ENCODE measurements at regions not wholly inside any gene's neighbourhood (a gene's known extent, or its start where the extent isn't known, plus 50 kb on each side); places are given as distances from the start of the nearest gene placed in this dataset.

DNA sequence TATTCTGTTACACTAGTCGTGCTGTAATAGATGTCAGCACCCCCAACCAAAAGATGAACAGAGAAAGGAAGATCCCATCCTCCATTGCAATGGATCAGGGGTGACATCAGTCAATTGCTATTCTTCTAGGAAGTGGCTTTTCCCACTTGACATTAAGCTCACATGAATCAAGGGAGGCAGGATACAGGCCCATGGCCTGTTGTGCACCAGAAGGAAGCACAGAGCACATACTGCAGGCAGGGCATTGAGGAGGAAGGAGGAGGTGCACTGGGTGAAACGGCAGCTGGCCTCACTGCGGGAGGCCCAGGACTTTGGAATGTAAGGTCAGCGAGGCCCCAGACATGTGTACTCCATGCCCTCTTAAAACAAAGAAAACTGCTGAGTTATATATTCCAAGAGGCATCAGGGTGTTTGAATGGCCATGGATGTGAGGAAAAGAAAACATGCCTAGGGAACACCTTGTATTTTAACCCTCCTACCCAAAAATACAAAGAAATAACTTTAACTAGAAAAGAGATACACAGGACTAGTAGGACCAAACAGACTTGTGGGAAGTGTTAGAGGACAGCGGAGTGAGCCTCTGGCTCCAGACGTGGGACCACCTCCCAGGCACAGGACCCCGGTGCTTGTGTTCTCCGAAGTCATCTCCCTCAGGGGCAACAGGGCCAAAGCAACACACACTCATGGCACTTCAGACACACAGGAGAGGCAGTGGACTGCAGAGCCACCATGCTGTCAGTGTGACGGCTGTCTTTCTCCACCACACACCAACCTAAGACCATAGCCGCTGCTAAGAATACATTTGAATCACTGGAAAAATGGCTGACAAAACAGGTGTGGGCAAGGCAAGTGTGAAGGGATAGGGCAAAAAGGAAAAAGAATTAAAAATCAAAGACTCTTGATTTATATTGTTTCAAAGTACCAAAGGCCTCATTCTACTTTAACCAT, 51.4 kb upstream of the RIOK3 start (continued):
- TF ChIP-seq, protein P1, sequence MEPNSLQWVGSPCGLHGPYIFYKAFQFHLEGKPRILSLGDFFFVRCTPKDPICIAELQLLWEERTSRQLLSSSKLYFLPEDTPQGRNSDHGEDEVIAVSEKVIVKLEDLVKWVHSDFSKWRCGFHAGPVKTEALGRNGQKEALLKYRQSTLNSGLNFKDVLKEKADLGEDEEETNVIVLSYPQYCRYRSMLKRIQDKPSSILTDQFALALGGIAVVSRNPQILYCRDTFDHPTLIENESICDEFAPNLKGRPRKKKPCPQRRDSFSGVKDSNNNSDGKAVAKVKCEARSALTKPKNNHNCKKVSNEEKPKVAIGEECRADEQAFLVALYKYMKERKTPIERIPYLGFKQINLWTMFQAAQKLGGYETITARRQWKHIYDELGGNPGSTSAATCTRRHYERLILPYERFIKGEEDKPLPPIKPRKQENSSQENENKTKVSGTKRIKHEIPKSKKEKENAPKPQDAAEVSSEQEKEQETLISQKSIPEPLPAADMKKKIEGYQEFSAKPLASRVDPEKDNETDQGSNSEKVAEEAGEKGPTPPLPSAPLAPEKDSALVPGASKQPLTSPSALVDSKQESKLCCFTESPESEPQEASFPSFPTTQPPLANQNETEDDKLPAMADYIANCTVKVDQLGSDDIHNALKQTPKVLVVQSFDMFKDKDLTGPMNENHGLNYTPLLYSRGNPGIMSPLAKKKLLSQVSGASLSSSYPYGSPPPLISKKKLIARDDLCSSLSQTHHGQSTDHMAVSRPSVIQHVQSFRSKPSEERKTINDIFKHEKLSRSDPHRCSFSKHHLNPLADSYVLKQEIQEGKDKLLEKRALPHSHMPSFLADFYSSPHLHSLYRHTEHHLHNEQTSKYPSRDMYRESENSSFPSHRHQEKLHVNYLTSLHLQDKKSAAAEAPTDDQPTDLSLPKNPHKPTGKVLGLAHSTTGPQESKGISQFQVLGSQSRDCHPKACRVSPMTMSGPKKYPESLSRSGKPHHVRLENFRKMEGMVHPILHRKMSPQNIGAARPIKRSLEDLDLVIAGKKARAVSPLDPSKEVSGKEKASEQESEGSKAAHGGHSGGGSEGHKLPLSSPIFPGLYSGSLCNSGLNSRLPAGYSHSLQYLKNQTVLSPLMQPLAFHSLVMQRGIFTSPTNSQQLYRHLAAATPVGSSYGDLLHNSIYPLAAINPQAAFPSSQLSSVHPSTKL (CRISPR knock-in tag; IDR thresholded peaks at IDR 0.05): peak; percentile 94
- TF ChIP-seq ZSCAN9 (CRISPR knock-in tag; IDR thresholded peaks at IDR 0.05; ENCODE audit: borderline replicate concordance) (0 out of 2 replicates have a peak, but pooled peaks have one; percentile 31), ZNF644 (CRISPR knock-in tag; IDR thresholded peaks at IDR 0.05; ENCODE audit: low read depth) (no peak), SOX5 (CRISPR knock-in tag; IDR thresholded peaks at IDR 0.05; ENCODE audit: borderline replicate concordance) (peak; percentile 88), HNRNPK (IDR thresholded peaks at IDR 0.05; ENCODE audit: low read depth, low read length, poor library complexity, severe bottlenecking) (no peak), SSRP1 (CRISPR knock-in tag; IDR thresholded peaks at IDR 0.05) (no peak), PHF21A (CRISPR knock-in tag; IDR thresholded peaks at IDR 0.05) (peak; percentile 75; the same call in 1 of the 2 replicates), ZBTB7A (CRISPR knock-in tag; IDR thresholded peaks at IDR 0.05) (peak; percentile 49; the same call in 1 of the 2 replicates), NCOA1 (CRISPR knock-in tag; IDR thresholded peaks at IDR 0.05) (no peak), ZNF709 (CRISPR knock-in tag; IDR thresholded peaks at IDR 0.05) (no peak), NFKB2 (CRISPR knock-in tag; IDR thresholded peaks at IDR 0.05; ENCODE audit: borderline replicate concordance) (no peak), ZNF652 (CRISPR knock-in tag; IDR thresholded peaks at IDR 0.05; ENCODE audit: borderline replicate concordance, low read depth) (0 out of 2 replicates have a peak, but pooled peaks have one; percentile 6), ZBTB42 (CRISPR knock-in tag; IDR thresholded peaks at IDR 0.05) (no peak), JDP2 (CRISPR knock-in tag; IDR thresholded peaks at IDR 0.05; ENCODE audit: borderline replicate concordance) (no peak)
- TF ChIP-seq, protein P2, sequence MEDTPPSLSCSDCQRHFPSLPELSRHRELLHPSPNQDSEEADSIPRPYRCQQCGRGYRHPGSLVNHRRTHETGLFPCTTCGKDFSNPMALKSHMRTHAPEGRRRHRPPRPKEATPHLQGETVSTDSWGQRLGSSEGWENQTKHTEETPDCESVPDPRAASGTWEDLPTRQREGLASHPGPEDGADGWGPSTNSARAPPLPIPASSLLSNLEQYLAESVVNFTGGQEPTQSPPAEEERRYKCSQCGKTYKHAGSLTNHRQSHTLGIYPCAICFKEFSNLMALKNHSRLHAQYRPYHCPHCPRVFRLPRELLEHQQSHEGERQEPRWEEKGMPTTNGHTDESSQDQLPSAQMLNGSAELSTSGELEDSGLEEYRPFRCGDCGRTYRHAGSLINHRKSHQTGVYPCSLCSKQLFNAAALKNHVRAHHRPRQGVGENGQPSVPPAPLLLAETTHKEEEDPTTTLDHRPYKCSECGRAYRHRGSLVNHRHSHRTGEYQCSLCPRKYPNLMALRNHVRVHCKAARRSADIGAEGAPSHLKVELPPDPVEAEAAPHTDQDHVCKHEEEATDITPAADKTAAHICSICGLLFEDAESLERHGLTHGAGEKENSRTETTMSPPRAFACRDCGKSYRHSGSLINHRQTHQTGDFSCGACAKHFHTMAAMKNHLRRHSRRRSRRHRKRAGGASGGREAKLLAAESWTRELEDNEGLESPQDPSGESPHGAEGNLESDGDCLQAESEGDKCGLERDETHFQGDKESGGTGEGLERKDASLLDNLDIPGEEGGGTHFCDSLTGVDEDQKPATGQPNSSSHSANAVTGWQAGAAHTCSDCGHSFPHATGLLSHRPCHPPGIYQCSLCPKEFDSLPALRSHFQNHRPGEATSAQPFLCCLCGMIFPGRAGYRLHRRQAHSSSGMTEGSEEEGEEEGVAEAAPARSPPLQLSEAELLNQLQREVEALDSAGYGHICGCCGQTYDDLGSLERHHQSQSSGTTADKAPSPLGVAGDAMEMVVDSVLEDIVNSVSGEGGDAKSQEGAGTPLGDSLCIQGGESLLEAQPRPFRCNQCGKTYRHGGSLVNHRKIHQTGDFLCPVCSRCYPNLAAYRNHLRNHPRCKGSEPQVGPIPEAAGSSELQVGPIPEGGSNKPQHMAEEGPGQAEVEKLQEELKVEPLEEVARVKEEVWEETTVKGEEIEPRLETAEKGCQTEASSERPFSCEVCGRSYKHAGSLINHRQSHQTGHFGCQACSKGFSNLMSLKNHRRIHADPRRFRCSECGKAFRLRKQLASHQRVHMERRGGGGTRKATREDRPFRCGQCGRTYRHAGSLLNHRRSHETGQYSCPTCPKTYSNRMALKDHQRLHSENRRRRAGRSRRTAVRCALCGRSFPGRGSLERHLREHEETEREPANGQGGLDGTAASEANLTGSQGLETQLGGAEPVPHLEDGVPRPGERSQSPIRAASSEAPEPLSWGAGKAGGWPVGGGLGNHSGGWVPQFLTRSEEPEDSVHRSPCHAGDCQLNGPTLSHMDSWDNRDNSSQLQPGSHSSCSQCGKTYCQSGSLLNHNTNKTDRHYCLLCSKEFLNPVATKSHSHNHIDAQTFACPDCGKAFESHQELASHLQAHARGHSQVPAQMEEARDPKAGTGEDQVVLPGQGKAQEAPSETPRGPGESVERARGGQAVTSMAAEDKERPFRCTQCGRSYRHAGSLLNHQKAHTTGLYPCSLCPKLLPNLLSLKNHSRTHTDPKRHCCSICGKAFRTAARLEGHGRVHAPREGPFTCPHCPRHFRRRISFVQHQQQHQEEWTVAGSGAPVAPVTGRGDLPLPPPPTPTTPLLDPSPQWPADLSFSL (CRISPR knock-in tag; IDR thresholded peaks at IDR 0.05): no peak
- TF ChIP-seq, protein P3, sequence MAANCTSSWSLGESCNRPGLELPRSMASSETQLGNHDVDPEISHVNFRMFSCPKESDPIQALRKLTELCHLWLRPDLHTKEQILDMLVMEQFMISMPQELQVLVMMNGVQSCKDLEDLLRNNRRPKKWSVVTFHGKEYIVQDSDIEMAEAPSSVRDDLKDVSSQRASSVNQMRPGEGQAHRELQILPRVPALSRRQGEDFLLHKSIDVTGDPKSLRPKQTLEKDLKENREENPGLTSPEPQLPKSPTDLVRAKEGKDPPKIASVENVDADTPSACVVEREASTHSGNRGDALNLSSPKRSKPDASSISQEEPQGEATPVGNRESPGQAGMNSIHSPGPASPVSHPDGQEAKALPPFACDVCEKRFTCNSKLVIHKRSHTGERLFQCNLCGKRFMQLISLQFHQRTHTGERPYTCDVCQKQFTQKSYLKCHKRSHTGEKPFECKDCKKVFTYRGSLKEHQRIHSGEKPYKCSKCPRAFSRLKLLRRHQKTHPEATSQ (CRISPR knock-in tag; IDR thresholded peaks at IDR 0.05; ENCODE audit: borderline replicate concordance): peak; percentile 37; the same call in 1 of the 2 replicates
